Mesendoderm (in vitro differentiated cells): ENCODE measurements at regions not wholly inside any gene's neighbourhood (a gene's known extent, or its start where the extent isn't known, plus 50 kb on each side); places are given as distances from the start of the nearest gene placed in this dataset.

Source experiments
- DNase-seq: peaks from one replicate; pipeline ENCODE4 v3.0.0; 2013
- H2AK5ac ChIP-seq: 2 replicates; pipeline ENCODE4 v1.6.1; 2013; ENCODE audit warnings: low read length, inconsistent platforms
- H2BK120ac ChIP-seq: 2 replicates; pipeline ENCODE4 v1.6.1; 2013; ENCODE audit warnings: low read depth, mild to moderate bottlenecking, low read length, moderate library complexity, mixed read lengths
- H2BK15ac ChIP-seq: replicated peaks from 2 replicates; pipeline ENCODE4 v1.6.1; 2013; ENCODE audit warnings: low read depth, mild to moderate bottlenecking, moderate library complexity
- H2BK5ac ChIP-seq: 2 replicates; pipeline ENCODE4 v1.6.1; 2013; ENCODE audit warnings: low read length, inconsistent platforms
- H3K18ac ChIP-seq: 2 replicates; pipeline ENCODE4 v1.6.1; 2013; ENCODE audit warnings: mild to moderate bottlenecking, low read length, mixed read lengths
- H3K23ac ChIP-seq: one replicate; pipeline ENCODE4 v1.6.1; 2013; ENCODE audit warnings: low read length
- H3K27ac ChIP-seq: 2 replicates; pipeline ENCODE4 v1.5.1; 2013; ENCODE audit warnings: low read depth, mild to moderate bottlenecking, inconsistent platforms, low read length, moderate library complexity
- H3K27me3 ChIP-seq: 2 replicates; pipeline ENCODE4 v1.6.1; 2013; ENCODE audit warnings: low read length, control low read depth, mild to moderate bottlenecking, inconsistent platforms; ENCODE audit not compliant: insufficient read depth, poor library complexity
- H3K36me3 ChIP-seq: 2 replicates; pipeline ENCODE4 v1.6.1; 2013; ENCODE audit warnings: low read length, inconsistent platforms; ENCODE audit not compliant: control insufficient read depth, insufficient read depth
- H3K4ac ChIP-seq: one replicate; pipeline ENCODE4 v1.6.1; 2013; ENCODE audit warnings: low read depth, mild to moderate bottlenecking, low read length, moderate library complexity
- H3K4me1 ChIP-seq: 2 replicates; pipeline ENCODE4 v1.6.1; 2013; ENCODE audit warnings: low read depth, low read length, inconsistent platforms; ENCODE audit not compliant: control insufficient read depth
- H3K4me2 ChIP-seq: 2 replicates; pipeline ENCODE4 v1.6.1; 2013; ENCODE audit warnings: low read length
- H3K4me3 ChIP-seq: 2 replicates; pipeline ENCODE4 v1.5.1; 2013; ENCODE audit warnings: mild to moderate bottlenecking, low read length
- H3K56ac ChIP-seq: one replicate; pipeline ENCODE4 v1.6.1; 2013; ENCODE audit warnings: low read length
- H3K79me1 ChIP-seq: 2 replicates; pipeline ENCODE4 v1.6.1; 2013; ENCODE audit warnings: low read length, inconsistent platforms
- H3K79me2 ChIP-seq: 2 replicates; pipeline ENCODE4 v1.6.1; 2013; ENCODE audit warnings: mild to moderate bottlenecking, low read length; ENCODE audit not compliant: control insufficient read depth, insufficient read depth
- H3K9ac ChIP-seq: 2 replicates; pipeline ENCODE4 v1.6.1; 2013; ENCODE audit warnings: low read length, inconsistent platforms
- H4K5ac ChIP-seq: one replicate; pipeline ENCODE4 v1.6.1; 2013; ENCODE audit warnings: low read length
- H4K8ac ChIP-seq: one replicate; pipeline ENCODE4 v1.6.1; 2013; ENCODE audit warnings: low read depth, mild to moderate bottlenecking, control low read depth, low read length, moderate library complexity
- WGBS: extraction: QIAGEN DNeasy Blood & Tissue Kit; methylation state at CpG from one replicate; pipeline ENCODE4 v1.1.7; 2013; ENCODE audit warnings: low lambda C conversion rate, missing lambda C conversion rate; ENCODE audit not compliant: insufficient coverage; ENCODE audit errors: extremely low coverage; 5-methylcytosine and 5-hydroxymethylcytosine counted together

GRCh38 chr4:186952709-186953108 lies 229.1 kb upstream of the FAT1 start:
- H2BK5ac ChIP-seq = no peak overlapping the region
- no peak overlapping the region for H4K5ac ChIP-seq
- H3K36me3 ChIP-seq = no peaks in the 10 kb centered on the region
- no peak overlapping the region for H3K27ac ChIP-seq
- no peak overlapping the region for H3K9ac ChIP-seq
- H2BK120ac ChIP-seq = no peak overlapping the region
- no peak overlapping the region for H3K56ac ChIP-seq
- H3K79me1 ChIP-seq = no peaks in the 10 kb centered on the region
- no peak overlapping the region for H3K23ac ChIP-seq
- DNase-seq = no peak
- H3K4me2 ChIP-seq = no peak overlapping the region
- no peak overlapping the region for H2AK5ac ChIP-seq
- H3K4me3 ChIP-seq = no peak overlapping the region
- H3K27me3 ChIP-seq = no peaks in the 10 kb centered on the region
- no peaks in the 10 kb centered on the region for H3K79me2 ChIP-seq
- no peak overlapping the region for H2BK15ac ChIP-seq
- H3K18ac ChIP-seq = no peak overlapping the region
- WGBS = no CpG with 5 or more reads among the region's 3 CpGs
- H3K4me1 ChIP-seq = no peaks in the 10 kb centered on the region
- no peak overlapping the region for H4K8ac ChIP-seq
- no peak overlapping the region for H3K4ac ChIP-seq

DNA sequence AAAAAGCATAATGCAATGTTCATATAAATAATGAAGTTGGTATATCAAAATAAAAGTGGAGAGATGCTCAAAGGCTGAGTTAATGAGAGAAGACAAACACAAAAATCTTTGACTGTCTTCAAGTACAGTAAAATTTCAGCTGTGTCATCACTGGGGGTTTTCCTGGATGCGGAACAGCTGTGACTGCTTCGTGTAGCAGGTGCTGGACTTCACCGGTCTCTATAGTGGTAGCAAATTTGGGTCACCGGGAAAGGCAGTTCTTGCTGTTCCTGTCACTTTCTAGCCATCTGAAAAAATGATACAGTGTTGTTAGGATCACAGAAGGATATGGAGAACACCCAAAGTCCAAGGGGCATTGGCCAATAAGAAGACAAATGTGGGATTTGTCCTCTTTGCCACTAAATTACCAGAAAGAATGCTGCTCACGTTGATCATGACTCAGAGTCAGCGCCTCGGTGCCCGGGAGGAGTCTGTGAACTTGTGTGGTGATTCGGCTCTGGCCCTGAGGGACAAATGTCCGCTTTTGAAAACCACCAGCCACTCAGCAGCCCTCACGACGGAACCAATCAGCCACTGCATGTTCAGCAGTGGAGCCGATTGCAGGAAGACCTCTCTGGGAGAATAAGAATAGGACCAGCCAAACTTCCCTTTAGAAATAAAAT lies 230.1 kb upstream of the FAT1 start:
- no peak overlapping the region for H2BK15ac ChIP-seq
- H3K27ac ChIP-seq = no peak overlapping the region
- H3K79me1 ChIP-seq = no peaks in the 10 kb centered on the region
- H3K36me3 ChIP-seq = no peaks in the 10 kb centered on the region
- H3K4ac ChIP-seq = no peak overlapping the region
- WGBS = no CpG with 5 or more reads among the region's 13 CpGs
- H3K4me2 ChIP-seq = no peak overlapping the region
- H2BK120ac ChIP-seq = no peak overlapping the region
- H3K27me3 ChIP-seq = no peaks in the 10 kb centered on the region
- no peak overlapping the region for H4K8ac ChIP-seq
- no peak overlapping the region for H2BK5ac ChIP-seq
- no peak overlapping the region for H3K56ac ChIP-seq
- no peaks in the 10 kb centered on the region for H3K79me2 ChIP-seq
- H3K4me3 ChIP-seq = no peak overlapping the region
- H3K9ac ChIP-seq = no peak overlapping the region
- H3K18ac ChIP-seq = no peak overlapping the region
- no peaks in the 10 kb centered on the region for H3K4me1 ChIP-seq
- no peak for DNase-seq
- no peak overlapping the region for H4K5ac ChIP-seq
- H3K23ac ChIP-seq = no peak overlapping the region
- H2AK5ac ChIP-seq = no peak overlapping the region

GRCh38 chr4:186954509-186954908 lies 230.9 kb upstream of the FAT1 start:
- Histone ChIP-seq H3K23ac (no peak overlapping the region), H3K27ac (no peak overlapping the region)
- WGBS = no CpG with 5 or more reads among the region's 5 CpGs

DNA sequence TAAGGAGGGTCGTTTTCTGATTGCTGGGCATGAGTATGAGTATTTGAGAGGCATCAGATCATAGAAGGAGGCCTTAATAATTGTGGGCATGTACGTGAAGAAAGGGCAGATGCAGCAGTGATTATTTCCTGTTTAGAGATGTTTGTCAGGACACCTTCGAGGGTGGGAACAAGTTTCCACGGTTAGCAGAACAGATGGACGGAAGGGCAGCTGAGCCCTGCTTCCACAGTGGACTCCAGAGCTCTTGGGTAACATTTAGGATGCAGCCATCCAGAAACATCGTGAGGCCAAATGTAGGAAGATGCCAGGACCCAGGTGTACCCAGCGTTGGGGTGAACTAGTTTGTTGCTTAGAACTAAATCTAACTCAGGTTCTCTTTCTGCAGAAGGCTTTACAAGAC lies 231.3 kb upstream of the FAT1 start:
- WGBS = no CpG with 5 or more reads among the region's 7 CpGs
- Histone ChIP-seq H3K36me3 (no peaks in the 10 kb centered on the region), H3K9ac (no peak overlapping the region), H3K4ac (no peak overlapping the region), H3K18ac (no peak overlapping the region), H3K27me3 (no peaks in the 10 kb centered on the region), H3K4me3 (no peak overlapping the region), H2BK120ac (no peak overlapping the region), H3K4me2 (no peak overlapping the region), H2BK15ac (no peak overlapping the region), H3K27ac (no peak overlapping the region), H2BK5ac (no peak overlapping the region), H2AK5ac (no peak overlapping the region), H3K4me1 (no peaks in the 10 kb centered on the region), H3K79me1 (no peaks in the 10 kb centered on the region), H3K79me2 (no peaks in the 10 kb centered on the region), H4K5ac (no peak overlapping the region), H3K56ac (no peak overlapping the region), H3K23ac (no peak overlapping the region), H4K8ac (no peak overlapping the region)
- no peak for DNase-seq

More at GRCh38 chr4:186954509-186954908, 230.9 kb upstream of the FAT1 start:
- Histone ChIP-seq H3K27me3 (no peaks in the 10 kb centered on the region), H3K4me2 (no peak overlapping the region), H3K18ac (no peak overlapping the region), H3K4me1 (no peaks in the 10 kb centered on the region), H2AK5ac (no peak overlapping the region), H4K8ac (no peak overlapping the region), H3K4ac (no peak overlapping the region), H3K56ac (no peak overlapping the region), H3K9ac (no peak overlapping the region), H2BK120ac (no peak overlapping the region), H4K5ac (no peak overlapping the region), H3K36me3 (no peaks in the 10 kb centered on the region), H3K79me2 (no peaks in the 10 kb centered on the region), H2BK5ac (no peak overlapping the region), H2BK15ac (no peak overlapping the region), H3K79me1 (no peaks in the 10 kb centered on the region), H3K4me3 (no peak overlapping the region)
- no peak for DNase-seq

DNA sequence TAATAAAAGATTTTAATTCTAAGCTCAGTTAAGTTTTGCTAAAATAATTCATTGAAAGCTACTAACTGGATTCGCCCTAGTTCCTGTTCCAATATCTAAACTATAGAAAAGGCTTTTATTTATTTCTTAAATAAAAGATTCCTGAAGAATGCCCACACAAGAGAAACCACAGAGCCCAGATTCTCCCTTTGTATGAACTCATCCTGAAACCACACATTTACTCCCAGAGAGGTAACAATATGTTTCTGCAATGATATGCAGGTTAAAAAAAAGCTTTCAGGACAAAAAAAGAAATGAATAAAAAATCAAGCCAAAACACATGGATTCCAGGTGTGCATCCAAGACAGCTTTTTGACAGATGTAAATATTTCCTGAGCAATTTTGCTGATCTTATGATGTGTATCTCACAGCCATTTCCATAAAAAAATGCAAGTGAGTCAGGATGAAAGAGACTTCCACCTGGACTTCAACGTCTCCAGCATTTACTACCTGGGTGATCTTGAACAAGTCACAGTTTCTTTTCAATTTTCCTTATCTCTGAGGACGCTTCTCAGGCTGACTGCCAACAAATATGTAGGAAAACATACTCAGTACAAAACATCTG lies 234.4 kb upstream of the FAT1 start:
- Histone ChIP-seq H3K27me3 (no peaks in the 10 kb centered on the region), H3K79me1 (no peaks in the 10 kb centered on the region), H3K4me2 (no peak overlapping the region), H3K23ac (no peak overlapping the region), H2AK5ac (no peak overlapping the region), H3K27ac (no peak overlapping the region), H3K4me1 (no peaks in the 10 kb centered on the region), H3K4ac (no peak overlapping the region), H4K5ac (no peak overlapping the region), H2BK120ac (no peak overlapping the region), H2BK15ac (no peak overlapping the region), H3K56ac (no peak overlapping the region), H3K36me3 (no peaks in the 10 kb centered on the region), H3K4me3 (no peak overlapping the region), H2BK5ac (no peak overlapping the region), H4K8ac (no peak overlapping the region), H3K79me2 (no peaks in the 10 kb centered on the region), H3K9ac (no peak overlapping the region), H3K18ac (no peak overlapping the region)
- no CpG with 5 or more reads among the region's 3 CpGs for WGBS
- DNase-seq = no peak
